GM10248 (cell line): ENCODE measurements at regions not wholly inside any gene's neighbourhood (a gene's known extent, or its start where the extent isn't known, plus 50 kb on each side); places are given as distances from the start of the nearest gene placed in this dataset.

Experiments used
- CTCF ChIA-PET: fragments of 300-600 bp; sonication (Branson Sonifier 250); formaldehyde crosslinking; extraction: SDS; loops from one replicate; lab custom pipeline; 2021; ENCODE audit warnings: antibody characterized with exemption; lab: Yijun Ruan, JAX
- POLR2A ChIA-PET: fragments of 350-650 bp; sonication (Branson Sonifier 250); formaldehyde crosslinking; extraction: SDS; loops from one replicate; lab custom pipeline; 2020; ENCODE audit warnings: antibody characterized with exemption; lab: Yijun Ruan, JAX
- DNase-seq: peaks from one replicate; pipeline ENCODE4 v3.0.0; 2012; ENCODE audit errors: extremely low spot score
- CTCF ChIP-seq: IDR thresholded peaks from 2 replicates; pipeline ENCODE4 v1.5.1; 2012; ENCODE audit warnings: mild to moderate bottlenecking, low read depth; ENCODE audit errors: extremely low read depth, missing control alignments, control extremely low read depth

GRCh38 chr17:69975808-69976207, 99.2 kb upstream of the KCNJ16 start:
- ChIA-PET POLR2A (no interaction called here), CTCF (no interaction called here)
- no peak for DNase-seq
- TF ChIP-seq CTCF = no peak

GRCh38 chr17:69978056-69978646, 96.9 kb upstream of the KCNJ16 start:
- no peak for TF ChIP-seq CTCF
- POLR2A ChIA-PET = no interaction called here
- no peak for DNase-seq
- CTCF ChIA-PET = interaction anchor here (1.3 kb wide), 1 partner anchor 8 kb away, joined by 5 read pairs; no protein-coding TSS in a partner anchor

- ChIA-PET CTCF (no interaction called here), POLR2A (no interaction called here)
- no peak for DNase-seq
- no peak for TF ChIP-seq CTCF
Observed at GRCh38 chr17:69981441-69981840, 93.6 kb upstream of the KCNJ16 start.

- DNase-seq = no peak
- no peak for TF ChIP-seq CTCF
- ChIA-PET CTCF (no interaction called here), POLR2A (no interaction called here)
Observed at GRCh38 chr17:69995476-69995875, 79.5 kb upstream of the KCNJ16 start.

GRCh38 chr17:69997332-69997731, 77.7 kb upstream of the KCNJ16 start:
- TF ChIP-seq CTCF = no peak
- CTCF ChIA-PET = no interaction called here
- no peak for DNase-seq
- POLR2A ChIA-PET = no interaction called here

- ChIA-PET POLR2A (no interaction called here), CTCF (no interaction called here)
- no peak for DNase-seq
- TF ChIP-seq CTCF = no peak
Observed at GRCh38 chr17:69999253-69999652, 75.8 kb upstream of the KCNJ16 start.
